ENCODE measurements at regions not wholly inside any gene's neighbourhood (a gene's known extent, or its start where the extent isn't known, plus 50 kb on each side); places are given as distances from the start of the nearest gene placed in this dataset.

- no peak for TF ChIP-seq POLR2A (IDR thresholded peaks at IDR 0.05)
- TF ChIP-seq CTCF (IDR thresholded peaks at IDR 0.05): no peak
Observed at GRCh38 chr15:77772641-77773402, 140.1 kb upstream of the LINGO1 start.

Data from thyroid gland (tissue), 4 donors.